Activated CD8-positive, alpha-beta memory T cell treated with anti-CD3 and anti-CD28 coated beads for 48 hours (primary cell): ENCODE measurements at regions not wholly inside any gene's neighbourhood (a gene's known extent, or its start where the extent isn't known, plus 50 kb on each side); places are given as distances from the start of the nearest gene placed in this dataset.
"Not testable (repeated sequence)": the region's sequence is repeated elsewhere in the genome, so short reads cannot be mapped to it uniquely, and the experiment has no call there.

Experiments used
- DNase-seq, 3 experiments: peaks; one replicate each; pipeline ENCODE4 v3.0.0-alpha.2; 2020; ENCODE audit warnings: low read depth in 2 of 3, low spot score in 2 of 3

GRCh38 chr1:89436856-89437255 lies 73.0 kb downstream of the GBP6 start:
- no peak for DNase-seq

DNA sequence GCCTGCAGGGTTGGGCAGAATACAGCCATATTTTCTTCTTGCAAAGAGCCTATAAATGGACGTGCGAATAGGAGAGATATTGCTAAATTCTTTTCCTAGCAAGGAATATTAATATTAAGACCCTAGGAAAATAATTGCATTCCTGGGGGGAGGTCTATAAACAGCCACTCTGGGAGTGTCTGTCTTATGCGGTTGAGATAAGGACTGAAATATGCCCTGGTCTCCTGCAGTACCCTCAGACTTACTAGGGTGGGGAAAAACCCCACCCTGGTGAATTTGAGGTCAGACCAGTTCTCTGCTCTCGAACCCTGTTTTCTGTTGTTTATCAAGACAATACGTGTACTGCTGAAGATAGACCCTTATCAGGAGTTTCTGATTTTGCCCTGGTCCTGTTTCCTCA lies 74.4 kb downstream of the GBP6 start:
- DNase-seq = not testable (repeated sequence)

- DNase-seq = no peak
These were observed 77.1 kb downstream of the GBP6 start for GRCh38 chr1:89440911-89441310.

DNA sequence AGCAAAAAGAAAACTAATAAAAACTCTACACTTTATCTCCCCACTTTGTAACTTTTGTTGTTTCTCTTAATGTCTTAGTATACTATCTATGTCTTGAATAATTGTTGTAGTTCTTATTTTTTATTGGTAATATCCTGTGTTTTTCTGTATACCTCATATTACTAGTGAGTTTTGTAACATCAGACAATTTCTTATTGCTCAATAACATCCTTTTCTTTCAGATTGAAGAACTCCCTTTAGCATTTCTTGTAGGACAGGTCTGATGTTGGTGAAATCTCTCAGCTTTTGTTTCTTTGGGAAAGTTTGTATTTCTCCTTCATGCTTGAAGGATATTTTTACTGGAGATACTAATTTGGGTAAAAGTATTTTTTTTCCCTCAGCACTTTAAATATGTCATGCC lies 79.8 kb upstream of the LRRC8B start:
- no peak for DNase-seq

- DNase-seq = no peak
These were observed 73.6 kb upstream of the LRRC8B start for GRCh38 chr1:89451011-89451410.

- DNase-seq = no peak
These were observed 71.3 kb upstream of the LRRC8B start for GRCh38 chr1:89453123-89453972.

DNA sequence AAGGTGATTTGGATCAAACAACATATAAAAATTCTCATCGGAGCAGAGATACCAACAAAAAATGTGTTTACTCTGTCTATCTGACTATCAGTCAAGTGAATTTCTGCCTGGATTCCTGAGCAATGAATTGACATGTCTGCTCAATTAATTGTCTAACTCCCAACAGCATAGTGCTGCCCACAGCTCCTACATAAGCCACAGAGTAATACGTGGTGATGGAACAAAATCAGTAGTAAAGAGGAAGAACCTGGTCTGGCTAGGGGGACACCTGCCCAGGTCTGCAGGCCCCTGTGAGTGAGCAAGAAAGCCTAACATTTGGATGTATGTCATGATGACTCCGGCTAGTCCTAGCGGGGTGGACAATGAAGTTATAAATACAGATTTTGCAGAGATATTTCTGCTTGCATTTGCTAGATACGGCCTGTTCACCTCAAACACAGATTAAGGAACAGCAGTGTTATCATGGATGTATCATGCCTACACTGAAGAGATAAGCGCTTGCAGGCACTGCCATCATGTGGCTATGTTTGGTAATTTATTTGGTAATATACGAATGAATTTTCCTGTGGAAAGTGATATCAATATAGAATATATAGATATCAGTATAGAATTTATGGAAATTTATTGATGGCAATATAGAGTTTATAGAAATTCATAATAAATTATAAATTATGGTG lies 69.6 kb upstream of the LRRC8B start:
- no peak for DNase-seq

- DNase-seq = no peak
These were observed 67.6 kb upstream of the LRRC8B start for GRCh38 chr1:89457046-89457445.

- no peak for DNase-seq
These were observed 65.5 kb upstream of the LRRC8B start for GRCh38 chr1:89459081-89459480.

- no peak for DNase-seq
These were observed 64.3 kb upstream of the LRRC8B start for GRCh38 chr1:89460325-89460724.

DNA sequence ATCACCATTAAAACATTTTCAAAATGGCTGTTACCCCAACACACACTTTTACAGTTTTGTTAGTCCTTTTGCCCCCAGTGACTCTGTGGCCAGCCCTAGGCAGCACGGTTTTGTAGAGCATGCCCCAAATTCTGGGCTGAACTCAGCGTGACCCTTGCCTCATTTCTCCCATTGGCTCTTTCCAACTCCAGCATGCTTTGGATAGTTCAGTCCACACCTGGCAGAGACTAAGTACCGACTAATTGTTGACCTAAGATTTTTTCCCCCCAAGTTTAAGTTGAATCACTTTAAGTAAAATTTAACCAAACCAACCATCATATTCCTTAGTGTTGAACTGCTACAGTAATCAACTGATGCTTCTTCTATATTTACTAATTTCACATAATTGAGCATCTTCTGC lies 62.4 kb upstream of the LRRC8B start:
- DNase-seq = no peak

GRCh38 chr1:89464008-89464407 lies 60.6 kb upstream of the LRRC8B start:
- DNase-seq = peak in 1 of 3 experiments; percentile 21

DNA sequence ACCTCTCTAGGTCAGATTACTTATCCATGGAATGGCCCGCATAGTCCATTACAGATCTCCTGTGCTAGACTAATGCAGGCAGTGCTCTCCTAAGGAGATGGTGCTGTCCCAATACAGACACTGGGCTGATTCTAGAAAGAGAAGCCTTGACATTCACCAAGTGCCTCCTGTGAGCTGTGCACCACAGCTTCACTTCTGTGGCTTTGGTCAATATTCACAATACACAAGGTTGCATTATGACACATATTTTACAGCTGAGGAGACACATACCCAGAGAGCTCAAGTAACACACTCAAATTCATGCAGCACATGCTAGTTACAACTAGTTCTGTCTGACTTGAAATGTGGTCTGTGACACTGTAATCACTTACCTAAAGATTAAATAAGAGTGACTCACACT lies 59.4 kb upstream of the LRRC8B start:
- no peak for DNase-seq

DNA sequence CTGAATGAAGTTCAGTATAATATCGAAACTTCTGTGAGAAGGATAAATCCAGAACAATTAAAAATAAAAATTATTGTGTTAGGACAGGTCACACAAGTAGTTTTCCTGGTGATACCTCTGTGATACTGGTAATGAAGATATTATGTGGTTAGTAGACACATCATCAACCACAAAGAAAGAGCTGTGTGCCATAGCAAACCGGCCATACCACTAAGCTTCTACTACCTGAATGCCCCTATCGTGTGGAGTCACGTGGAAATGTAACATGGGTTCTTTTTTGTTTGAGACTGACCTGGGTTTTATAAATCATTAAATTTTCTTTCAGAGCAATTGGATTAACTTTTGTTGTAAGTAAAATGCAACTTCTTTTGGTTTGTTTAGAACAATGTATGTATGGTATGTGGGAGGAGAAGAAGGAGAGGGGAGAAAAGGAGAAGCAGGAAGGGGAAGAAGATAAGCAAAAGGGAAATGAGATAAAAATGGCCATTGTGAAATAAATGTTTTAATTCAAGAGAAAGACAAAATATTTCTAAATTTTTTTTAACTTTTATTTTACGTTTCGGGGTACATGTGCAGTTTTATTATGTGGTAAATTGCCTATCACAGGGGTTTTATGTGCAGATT lies 58.2 kb upstream of the LRRC8B start:
- DNase-seq = no peak

GRCh38 chr1:89472253-89472652 lies 52.4 kb upstream of the LRRC8B start:
- no peak for DNase-seq

GRCh38 chr1:89472886-89473417 lies 51.7 kb upstream of the LRRC8B start:
- no peak for DNase-seq
